HG02885 (cell line): ENCODE measurements at regions not wholly inside any gene's neighbourhood (a gene's known extent, or its start where the extent isn't known, plus 50 kb on each side); places are given as distances from the start of the nearest gene placed in this dataset.
"Not testable (repeated sequence)": the region's sequence is repeated elsewhere in the genome, so short reads cannot be mapped to it uniquely, and the experiment has no call there.

Experiments
- ATAC-seq: cut with Tn5 transposase; IDR thresholded peaks from one replicate; pipeline ENCODE4 v1.9.1; 2021; ENCODE audit warnings: mild to moderate bottlenecking; ENCODE audit not compliant: unreplicated experiment, poor library complexity

DNA sequence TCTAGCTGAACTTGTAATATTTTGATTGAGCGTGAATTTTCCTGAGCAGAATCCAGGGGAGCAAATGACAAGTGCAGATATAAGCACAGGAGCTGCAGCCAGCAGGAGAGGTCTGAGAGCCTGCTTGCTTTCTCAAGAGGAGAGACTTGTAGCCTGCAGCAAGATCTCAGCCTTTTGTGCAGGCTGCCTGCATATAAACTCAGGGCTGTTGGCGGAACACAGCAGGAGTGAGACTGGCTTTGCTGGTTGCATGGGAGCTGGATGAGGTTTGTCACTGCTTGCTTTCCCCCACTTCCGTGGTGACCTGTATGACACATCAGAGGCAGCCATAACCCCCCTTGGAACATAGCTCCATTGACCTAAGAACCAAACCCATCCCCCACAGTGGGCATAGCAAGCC lies 725.4 kb upstream of the RGS18 start:
- ATAC-seq: no peak

- no peak for ATAC-seq
Measured at GRCh38 chr1:191438979-191439378, 719.3 kb upstream of the RGS18 start.

GRCh38 chr1:191448279-191448678 lies 710.0 kb upstream of the RGS18 start:
- not testable (repeated sequence) for ATAC-seq

DNA sequence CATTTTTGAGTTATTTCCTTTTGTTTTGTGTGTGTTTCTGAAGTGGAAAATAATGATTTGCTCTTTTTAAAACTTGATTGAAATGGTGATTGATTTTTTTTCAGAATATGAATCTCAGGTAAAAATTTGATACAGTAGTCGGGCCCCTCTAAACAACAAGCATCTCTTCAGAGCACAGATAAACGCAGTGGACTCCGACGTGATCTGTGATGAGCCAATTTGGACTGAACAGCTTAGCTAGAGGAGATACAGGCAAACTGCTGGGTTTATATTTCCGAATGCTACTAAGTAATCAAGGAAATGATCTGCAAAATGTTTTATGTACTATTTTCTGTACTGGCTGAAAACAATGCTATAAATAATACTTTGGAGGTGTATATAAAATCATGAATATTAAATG lies 705.7 kb upstream of the RGS18 start:
- no peak for ATAC-seq

DNA sequence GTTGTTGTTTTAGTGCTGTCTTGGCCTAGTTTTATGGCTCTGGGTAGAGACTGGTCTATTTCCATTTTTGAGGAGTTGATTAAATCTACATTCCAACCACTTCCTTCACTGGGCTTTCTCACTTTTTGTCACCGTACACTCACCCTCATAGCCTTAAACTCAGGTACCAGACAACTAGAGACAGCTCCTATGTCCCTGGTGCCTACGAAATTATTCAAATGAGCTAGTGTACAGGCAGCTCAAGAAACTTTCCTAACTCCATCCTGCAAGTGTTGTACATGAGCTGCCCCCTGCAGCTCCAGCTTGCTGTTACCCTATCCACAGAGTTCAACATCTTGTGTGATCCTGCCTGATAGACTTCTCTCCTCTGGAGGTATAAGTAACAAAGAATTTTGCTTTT lies 704.8 kb upstream of the RGS18 start:
- no peak for ATAC-seq

DNA sequence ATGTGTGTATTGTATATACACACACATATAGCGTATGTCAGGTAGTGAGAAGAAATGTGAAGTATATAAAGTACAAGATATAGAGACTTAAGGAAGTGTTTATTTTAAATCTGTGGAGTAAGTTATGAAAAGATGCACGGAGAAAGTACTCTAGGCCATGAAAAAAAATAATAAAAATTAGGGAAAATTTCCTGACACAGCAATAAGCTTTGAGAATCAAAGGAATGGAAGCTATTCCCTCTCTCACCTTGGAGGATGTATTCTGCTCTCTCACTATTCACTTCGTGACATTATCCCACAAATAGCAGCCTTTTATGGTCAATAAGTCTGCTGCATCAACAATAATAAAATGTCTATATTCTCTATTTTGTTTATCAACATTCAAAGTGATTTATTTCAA lies 700.4 kb upstream of the RGS18 start:
- no peak for ATAC-seq

DNA sequence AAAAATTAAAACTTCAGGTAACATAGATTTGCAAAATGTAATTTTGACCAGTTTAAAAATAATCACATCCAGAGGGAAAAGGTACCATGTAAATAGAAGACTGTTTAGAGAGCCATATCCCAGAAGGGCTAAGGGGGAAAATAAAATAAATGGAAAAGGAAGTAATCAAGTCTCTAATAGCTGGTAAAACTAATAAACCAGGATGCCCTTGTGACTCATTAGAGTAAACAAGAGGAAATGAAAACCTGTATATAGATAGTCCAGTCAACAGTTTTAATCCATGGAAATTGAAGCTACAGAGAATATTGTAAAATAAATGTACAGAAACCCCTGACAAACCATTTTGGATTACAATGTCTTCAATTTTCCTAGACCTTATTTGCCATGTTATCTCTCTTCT lies 698.0 kb upstream of the RGS18 start:
- ATAC-seq: no peak

GRCh38 chr1:191483988-191484387 lies 674.3 kb upstream of the RGS18 start:
- no peak for ATAC-seq

DNA sequence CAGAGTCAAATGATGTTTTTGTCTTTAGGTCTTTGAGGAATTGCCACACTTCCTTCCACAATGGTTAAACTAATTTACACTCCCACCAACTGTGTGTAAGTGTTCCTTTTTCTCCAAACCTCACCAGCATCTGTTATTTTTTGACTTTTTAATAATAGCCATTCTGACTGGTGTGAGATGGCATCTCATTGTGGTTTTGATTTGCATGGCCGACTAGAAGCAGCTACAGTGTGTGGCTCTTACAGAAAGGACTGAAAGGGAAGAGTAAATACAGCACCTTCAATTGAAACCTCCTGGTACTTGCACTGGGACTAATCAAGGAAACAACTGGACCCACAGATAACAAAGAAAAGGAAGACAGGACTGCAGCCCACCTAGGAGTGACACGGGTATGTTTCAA lies 668.0 kb upstream of the RGS18 start:
- no peak for ATAC-seq

GRCh38 chr1:191495040-191495439 lies 663.2 kb upstream of the RGS18 start:
- ATAC-seq: no peak

- no peak for ATAC-seq
Measured at GRCh38 chr1:191498318-191498717, 659.9 kb upstream of the RGS18 start.

DNA sequence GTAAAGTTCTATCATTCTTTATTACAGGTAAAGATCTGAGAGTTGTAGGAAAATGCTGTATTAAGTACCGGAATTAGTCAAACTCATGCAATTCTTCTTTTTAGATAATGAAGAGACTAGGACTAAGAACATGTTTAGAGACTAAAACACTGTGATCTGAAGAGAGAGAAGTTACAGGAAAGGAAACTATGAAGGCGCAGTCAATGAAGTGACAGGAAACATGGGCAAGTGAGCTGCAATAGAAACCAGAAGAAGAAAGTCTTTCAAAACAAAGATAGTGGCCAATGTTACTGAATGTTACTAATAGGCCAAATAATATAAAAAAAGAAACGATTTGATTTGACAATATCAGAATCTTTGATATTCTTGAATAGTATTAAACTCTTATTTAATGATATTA lies 659.4 kb upstream of the RGS18 start:
- no peak for ATAC-seq

GRCh38 chr1:191504999-191505398 lies 653.3 kb upstream of the RGS18 start:
- ATAC-seq: no peak

DNA sequence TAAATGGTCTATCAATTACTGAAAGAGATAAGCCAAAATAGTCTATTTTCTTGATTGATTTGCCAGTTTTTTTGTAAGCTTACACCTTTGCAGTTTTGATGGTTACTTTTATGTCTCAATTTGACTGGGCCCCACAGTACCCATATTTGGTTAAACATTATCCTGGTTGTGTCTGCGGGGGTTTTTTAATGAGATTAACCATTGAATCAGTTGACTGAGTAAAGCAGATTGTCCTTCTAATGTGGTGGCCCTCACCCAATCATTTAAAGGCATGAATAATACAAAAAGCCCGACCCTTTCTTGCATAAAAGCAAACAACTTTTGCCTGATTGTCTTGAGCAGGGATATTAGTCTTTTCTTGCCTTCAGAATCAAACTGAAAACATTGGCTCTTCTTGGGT lies 650.0 kb upstream of the RGS18 start:
- no peak for ATAC-seq

- not testable (repeated sequence) for ATAC-seq
Measured at GRCh38 chr1:191511480-191511879, 646.8 kb upstream of the RGS18 start.

GRCh38 chr1:191517826-191518225 lies 640.4 kb upstream of the RGS18 start:
- no peak for ATAC-seq

DNA sequence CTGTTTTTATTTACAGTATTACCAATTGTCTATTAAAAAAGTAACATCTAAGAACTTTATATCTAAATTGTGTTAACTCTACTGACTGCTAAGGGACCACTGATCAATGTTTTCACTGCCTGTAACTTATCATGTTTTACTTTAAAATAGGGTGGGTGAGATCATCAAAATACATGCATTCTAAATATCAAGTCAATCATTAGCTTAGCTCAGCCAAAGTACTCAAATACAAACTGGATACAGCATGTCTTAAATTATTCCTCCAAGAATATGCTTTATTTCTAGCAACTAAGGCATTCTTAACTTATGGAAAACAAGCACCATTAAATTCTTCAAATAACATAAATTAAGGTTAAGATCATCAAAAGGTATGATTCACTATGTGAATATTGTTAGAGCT lies 638.7 kb upstream of the RGS18 start:
- ATAC-seq: no peak

DNA sequence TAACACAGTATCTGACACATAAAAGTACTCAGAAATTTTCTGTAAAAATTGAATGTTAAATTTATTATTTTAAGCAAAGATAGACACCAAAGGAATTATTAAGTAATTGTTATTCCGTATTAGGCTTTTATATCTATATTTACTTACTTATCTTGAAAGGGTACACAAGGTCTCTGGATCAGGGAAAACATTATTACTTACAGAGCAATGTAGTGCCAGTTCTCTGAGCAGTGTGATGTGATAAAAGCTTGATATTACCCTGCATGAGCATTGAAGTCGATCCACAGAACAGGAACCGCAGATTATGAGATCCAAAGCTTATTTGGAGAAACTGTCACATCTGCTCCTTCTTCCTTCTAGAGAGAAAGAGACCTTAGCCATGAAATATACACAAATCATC lies 637.9 kb upstream of the RGS18 start:
- no peak for ATAC-seq

DNA sequence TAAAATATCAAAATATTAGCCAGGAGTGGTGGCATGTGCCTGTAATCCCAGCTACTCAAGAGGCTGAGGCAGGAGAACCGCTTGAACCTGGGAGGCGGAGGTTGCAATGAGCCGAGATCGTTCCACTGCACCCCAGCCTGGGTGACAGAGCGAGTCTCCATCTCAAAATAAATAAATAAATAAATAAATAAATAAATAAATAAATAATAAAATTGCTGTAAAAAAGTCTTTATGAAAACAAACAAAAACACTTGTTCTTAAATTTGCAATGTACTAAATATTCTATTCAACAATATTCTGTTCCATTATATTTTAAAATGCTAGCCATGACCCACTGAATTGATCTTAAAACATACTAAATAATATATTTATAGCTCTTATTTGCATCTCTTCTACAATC lies 632.3 kb upstream of the RGS18 start:
- ATAC-seq: not testable (repeated sequence)

GRCh38 chr1:191528275-191528674 lies 630.0 kb upstream of the RGS18 start:
- ATAC-seq: no peak

DNA sequence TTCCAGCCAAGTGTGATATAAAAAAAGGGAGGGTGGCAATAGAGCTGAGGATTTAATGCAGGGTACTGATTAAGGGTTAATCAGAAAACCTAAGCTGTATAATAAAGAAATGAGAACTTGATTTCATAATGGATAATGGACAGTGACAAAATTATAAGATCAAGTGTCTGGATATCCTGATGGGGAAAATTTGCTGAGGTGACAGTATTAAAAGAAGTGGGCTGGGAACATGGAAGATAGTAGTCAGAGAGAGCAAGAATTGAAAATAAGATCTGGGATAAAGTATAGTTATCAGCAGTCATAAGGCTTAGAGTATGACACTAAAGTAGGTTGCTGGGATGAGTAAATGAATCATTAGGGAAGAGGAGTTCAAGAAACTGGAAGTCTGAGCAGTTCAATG lies 627.3 kb upstream of the RGS18 start:
- no peak for ATAC-seq

DNA sequence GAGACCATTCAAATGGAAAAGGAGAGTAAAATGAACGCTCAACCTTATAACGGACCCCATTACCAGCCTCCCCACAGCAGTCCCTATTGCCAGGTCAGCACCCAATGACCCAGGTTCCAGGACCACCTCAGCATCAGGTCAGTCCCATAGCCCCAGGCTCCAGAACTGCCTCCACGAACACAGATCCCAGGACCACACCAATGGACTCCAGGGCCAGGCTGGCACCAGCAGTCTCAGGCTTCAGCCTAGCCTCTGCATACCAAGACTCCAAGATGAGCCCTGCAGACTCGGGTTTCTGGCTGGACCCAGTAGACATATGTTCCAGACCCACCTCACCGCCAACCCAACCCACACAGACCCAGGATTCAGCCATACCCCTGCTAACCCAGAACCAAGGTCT lies 625.0 kb upstream of the RGS18 start:
- ATAC-seq: no peak

DNA sequence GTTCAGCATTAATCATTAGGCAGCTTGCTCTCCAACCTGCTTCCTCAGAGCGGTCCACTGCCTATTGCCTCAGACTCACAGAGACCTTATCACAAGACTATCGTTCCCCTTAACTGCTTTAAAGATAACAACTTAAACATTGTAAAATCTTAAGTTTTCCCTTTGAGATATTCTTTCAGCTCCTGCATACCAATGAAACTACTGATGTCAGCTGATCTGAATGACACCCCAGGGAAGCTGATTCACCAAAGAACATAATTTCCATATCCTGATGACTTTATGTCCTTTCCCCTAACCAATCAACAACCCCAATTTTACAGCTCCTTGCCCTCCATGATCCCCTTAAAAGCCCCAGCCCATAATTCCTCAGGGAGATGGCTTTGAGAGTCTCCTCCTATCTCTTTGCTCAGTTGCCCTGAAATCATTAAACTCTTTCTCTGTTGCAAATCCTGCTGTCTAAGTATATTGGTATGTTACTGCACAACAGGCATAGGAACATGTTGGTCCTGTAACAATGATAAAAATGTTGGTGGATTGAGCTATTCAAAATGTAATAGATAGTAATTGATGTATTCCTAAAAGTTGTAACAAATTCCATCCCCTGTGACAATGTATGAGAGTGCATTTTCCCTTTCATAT lies 621.4 kb upstream of the RGS18 start:
- ATAC-seq: no peak
